ENCODE measurements at regions not wholly inside any gene's neighbourhood (a gene's known extent, or its start where the extent isn't known, plus 50 kb on each side); places are given as distances from the start of the nearest gene placed in this dataset.
A peak's percentile ranks its signal among the peaks of the same experiment; 100 is the strongest.

- no peak for DNase-seq (ENCODE audit: low spot score)
Measured at GRCh38 chr4:137200322-137200721, 332.0 kb downstream of the PCDH18 start.

GRCh38 chr4:137198791-137199190 is 333.5 kb downstream of the PCDH18 start:
- DNase-seq (ENCODE audit: low spot score), result no peak

- DNase-seq (ENCODE audit: low spot score), result no peak
Measured at GRCh38 chr4:137194670-137195069, 337.6 kb downstream of the PCDH18 start.

- DNase-seq (ENCODE audit: low spot score), result no peak
Measured at GRCh38 chr4:137193564-137193963, 338.7 kb downstream of the PCDH18 start.

GRCh38 chr4:137181293-137181899 is 350.9 kb downstream of the PCDH18 start:
- DNase-seq (ENCODE audit: low spot score), result no peak

- no peak for DNase-seq (ENCODE audit: low spot score)
Measured at GRCh38 chr4:137180349-137180748, 351.9 kb downstream of the PCDH18 start.

- no peak for DNase-seq (ENCODE audit: low spot score)
Measured at GRCh38 chr4:137156807-137157206, 375.5 kb downstream of the PCDH18 start.

- DNase-seq (ENCODE audit: low spot score), result peak; percentile 27
Measured at GRCh38 chr4:137156054-137156453, 376.2 kb downstream of the PCDH18 start.

- DNase-seq (ENCODE audit: low spot score), result no peak
Measured at GRCh38 chr4:137131201-137131600, 401.1 kb downstream of the PCDH18 start.

GRCh38 chr4:137129845-137130244 is 402.4 kb downstream of the PCDH18 start:
- DNase-seq (ENCODE audit: low spot score), result no peak

GRCh38 chr4:137129441-137129840 is 402.9 kb downstream of the PCDH18 start:
- DNase-seq (ENCODE audit: low spot score), result no peak

GRCh38 chr4:137125011-137125410 is 407.3 kb downstream of the PCDH18 start:
- DNase-seq (ENCODE audit: low spot score), result peak; percentile 85

- peak; percentile 92 for DNase-seq (ENCODE audit: low spot score)
Measured at GRCh38 chr4:137124278-137124932, 407.9 kb downstream of the PCDH18 start.

- no peak for DNase-seq (ENCODE audit: low spot score)
Measured at GRCh38 chr4:137122876-137123275, 409.4 kb downstream of the PCDH18 start.

- peak; percentile 22 for DNase-seq (ENCODE audit: low spot score)
Measured at GRCh38 chr4:137116144-137116543, 416.1 kb downstream of the PCDH18 start.

- no peak for DNase-seq (ENCODE audit: low spot score)
Measured at GRCh38 chr4:137106733-137107132, 425.6 kb downstream of the PCDH18 start.

GRCh38 chr4:137106287-137106686 is 426.0 kb downstream of the PCDH18 start:
- no peak for DNase-seq (ENCODE audit: low spot score)

GRCh38 chr4:137090951-137091350 is 441.3 kb downstream of the PCDH18 start:
- no peak for DNase-seq (ENCODE audit: low spot score)

- no peak for DNase-seq (ENCODE audit: low spot score)
Measured at GRCh38 chr4:137083571-137084135, 448.6 kb downstream of the PCDH18 start.

- DNase-seq (ENCODE audit: low spot score), result no peak
Measured at GRCh38 chr4:137082061-137082460, 450.2 kb downstream of the PCDH18 start.

- DNase-seq (ENCODE audit: low spot score), result no peak
Measured at GRCh38 chr4:137076908-137077307, 455.4 kb downstream of the PCDH18 start.

- no peak for DNase-seq (ENCODE audit: low spot score)
Measured at GRCh38 chr4:137075586-137075985, 456.7 kb downstream of the PCDH18 start.

- no peak for DNase-seq (ENCODE audit: low spot score)
Measured at GRCh38 chr4:137070614-137071013, 461.7 kb downstream of the PCDH18 start.

GRCh38 chr4:137069473-137069872 is 462.8 kb downstream of the PCDH18 start:
- DNase-seq (ENCODE audit: low spot score), result no peak
